ENCODE measurements at regions not wholly inside any gene's neighbourhood (a gene's known extent, or its start where the extent isn't known, plus 50 kb on each side); places are given as distances from the start of the nearest gene placed in this dataset.
"Not testable (repeated sequence)": the region's sequence is repeated elsewhere in the genome, so short reads cannot be mapped to it uniquely, and the experiment has no call there.

GRCh38 chr6:57974653-57975052 is 657.2 kb downstream of the PRIM2 start:
- CTCF ChIA-PET = no interaction called here
- Histone ChIP-seq H3K9me3 (ENCODE audit: control insufficient read depth, insufficient read depth, low read depth, low read length) (no peaks in the 10 kb centered on the region), H3K27me3 (ENCODE audit: control insufficient read depth, insufficient read depth, low read length) (no peaks in the 10 kb centered on the region), H3K4me3 (ENCODE audit: low read depth in 2 of 2, low read length in 2 of 2) (no peak overlapping the region), H3K4me1 (ENCODE audit: control insufficient read depth, insufficient read depth, low read length) (no peaks in the 10 kb centered on the region), H3K27ac (ENCODE audit: low read length) (no peak overlapping the region), H3K36me3 (ENCODE audit: control insufficient read depth, insufficient read depth, low read length) (no peaks in the 10 kb centered on the region)
- intact Hi-C loops (cut with micrococcal nuclease; ENCODE audit: unreplicated experiment) (no loop called here), in situ Hi-C loops (cut with HindIII; ENCODE audit: low pct_unique_long_range_greater_than_20kb, low sequenced_read_pairs) (no loop called here)
- no peak for ATAC-seq
- no TSS peak for BruUV-seq (replicated peaks)
- POLR2A ChIA-PET = no interaction called here
- no peak for DNase-seq (ENCODE audit: low read depth, low spot score)
- TF ChIP-seq POLR2AphosphoS5 (IDR thresholded peaks at IDR 0.05; ENCODE audit: low read depth, low read length) = no peak

- H3K27ac ChIP-seq (ENCODE audit: low read length); CTCF ChIA-PET; in situ Hi-C loops (cut with HindIII; ENCODE audit: low pct_unique_long_range_greater_than_20kb, low sequenced_read_pairs); H3K27me3 ChIP-seq (ENCODE audit: control insufficient read depth, insufficient read depth, low read length); H3K36me3 ChIP-seq (ENCODE audit: control insufficient read depth, insufficient read depth, low read length); H3K9me3 ChIP-seq (ENCODE audit: control insufficient read depth, insufficient read depth, low read depth, low read length); DNase-seq (ENCODE audit: low read depth, low spot score); H3K4me1 ChIP-seq (ENCODE audit: control insufficient read depth, insufficient read depth, low read length); POLR2A ChIA-PET; BruUV-seq (replicated peaks); ATAC-seq; H3K4me3 ChIP-seq (ENCODE audit: low read depth in 2 of 2, low read length in 2 of 2); intact Hi-C loops (cut with micrococcal nuclease; ENCODE audit: unreplicated experiment): not testable (repeated sequence)
Measured at GRCh38 chr6:57975127-57975526, 657.7 kb downstream of the PRIM2 start.

- H3K4me1 ChIP-seq (ENCODE audit: control insufficient read depth, insufficient read depth, low read length); intact Hi-C loops (cut with micrococcal nuclease; ENCODE audit: unreplicated experiment); DNase-seq (ENCODE audit: low read depth, low spot score); BruUV-seq (replicated peaks); H3K36me3 ChIP-seq (ENCODE audit: control insufficient read depth, insufficient read depth, low read length); POLR2A ChIA-PET; CTCF ChIA-PET; ATAC-seq; H3K27ac ChIP-seq (ENCODE audit: low read length); H3K4me3 ChIP-seq (ENCODE audit: low read depth in 2 of 2, low read length in 2 of 2); H3K27me3 ChIP-seq (ENCODE audit: control insufficient read depth, insufficient read depth, low read length); H3K9me3 ChIP-seq (ENCODE audit: control insufficient read depth, insufficient read depth, low read depth, low read length); in situ Hi-C loops (cut with HindIII; ENCODE audit: low pct_unique_long_range_greater_than_20kb, low sequenced_read_pairs): not testable (repeated sequence)
Measured at GRCh38 chr6:57976371-57976770, 658.9 kb downstream of the PRIM2 start.

DNA sequence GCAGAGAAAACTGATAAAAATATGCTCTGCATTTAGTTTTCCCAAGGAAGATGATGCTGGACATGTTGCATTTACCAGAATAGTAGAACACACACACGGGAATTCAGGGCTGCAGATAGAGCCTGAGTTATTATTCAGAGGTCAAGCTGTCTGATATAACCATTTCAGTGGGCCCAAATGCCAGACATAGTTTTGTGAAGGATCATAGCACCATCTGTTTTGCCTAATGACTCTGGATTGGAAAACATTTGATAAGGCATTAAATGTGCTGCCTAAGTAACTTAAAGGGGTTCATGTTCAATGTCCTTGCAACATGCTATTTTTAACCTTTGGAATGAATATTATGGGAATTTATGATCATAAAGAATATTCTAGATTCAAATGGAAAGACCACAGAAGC is 666.2 kb downstream of the PRIM2 start:
- ATAC-seq; H3K9me3 ChIP-seq (ENCODE audit: control insufficient read depth, insufficient read depth, low read depth, low read length); in situ Hi-C loops (cut with HindIII; ENCODE audit: low pct_unique_long_range_greater_than_20kb, low sequenced_read_pairs); DNase-seq (ENCODE audit: low read depth, low spot score); H3K27ac ChIP-seq (ENCODE audit: low read length); POLR2A ChIA-PET; BruUV-seq (replicated peaks); CTCF ChIA-PET; intact Hi-C loops (cut with micrococcal nuclease; ENCODE audit: unreplicated experiment); H3K4me3 ChIP-seq (ENCODE audit: low read depth in 2 of 2, low read length in 2 of 2); H3K36me3 ChIP-seq (ENCODE audit: control insufficient read depth, insufficient read depth, low read length); H3K4me1 ChIP-seq (ENCODE audit: control insufficient read depth, insufficient read depth, low read length); H3K27me3 ChIP-seq (ENCODE audit: control insufficient read depth, insufficient read depth, low read length): not testable (repeated sequence)

GRCh38 chr6:57984575-57984974 is 667.1 kb downstream of the PRIM2 start:
- H3K36me3 ChIP-seq (ENCODE audit: control insufficient read depth, insufficient read depth, low read length); H3K4me3 ChIP-seq (ENCODE audit: low read depth in 2 of 2, low read length in 2 of 2); H3K27me3 ChIP-seq (ENCODE audit: control insufficient read depth, insufficient read depth, low read length); H3K27ac ChIP-seq (ENCODE audit: low read length); H3K9me3 ChIP-seq (ENCODE audit: control insufficient read depth, insufficient read depth, low read depth, low read length); in situ Hi-C loops (cut with HindIII; ENCODE audit: low pct_unique_long_range_greater_than_20kb, low sequenced_read_pairs); DNase-seq (ENCODE audit: low read depth, low spot score); POLR2A ChIA-PET; ATAC-seq; BruUV-seq (replicated peaks); intact Hi-C loops (cut with micrococcal nuclease; ENCODE audit: unreplicated experiment); H3K4me1 ChIP-seq (ENCODE audit: control insufficient read depth, insufficient read depth, low read length); CTCF ChIA-PET: not testable (repeated sequence)

DNA sequence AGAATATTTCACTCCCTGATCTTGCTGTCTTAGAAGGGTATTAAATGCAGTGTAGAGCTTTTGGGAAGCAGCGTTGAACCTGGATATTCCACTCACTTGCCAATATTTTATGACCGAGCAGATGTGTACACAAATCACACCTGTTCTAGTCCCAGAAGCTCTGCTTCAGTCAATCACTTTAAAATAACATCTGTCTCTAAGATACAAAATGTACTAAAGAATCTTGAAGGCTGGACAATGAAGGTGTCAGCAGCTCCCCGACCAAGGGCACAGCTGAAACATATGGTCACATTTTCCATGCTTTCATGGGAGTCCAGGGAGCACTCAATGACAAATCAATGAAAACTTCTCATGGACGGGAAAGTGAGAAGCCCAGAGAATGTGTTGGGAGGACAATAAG is 668.3 kb downstream of the PRIM2 start:
- CTCF ChIA-PET; H3K9me3 ChIP-seq (ENCODE audit: control insufficient read depth, insufficient read depth, low read depth, low read length); H3K4me3 ChIP-seq (ENCODE audit: low read depth in 2 of 2, low read length in 2 of 2); intact Hi-C loops (cut with micrococcal nuclease; ENCODE audit: unreplicated experiment); DNase-seq (ENCODE audit: low read depth, low spot score); BruUV-seq (replicated peaks); in situ Hi-C loops (cut with HindIII; ENCODE audit: low pct_unique_long_range_greater_than_20kb, low sequenced_read_pairs); ATAC-seq; H3K4me1 ChIP-seq (ENCODE audit: control insufficient read depth, insufficient read depth, low read length); H3K27ac ChIP-seq (ENCODE audit: low read length); H3K27me3 ChIP-seq (ENCODE audit: control insufficient read depth, insufficient read depth, low read length); H3K36me3 ChIP-seq (ENCODE audit: control insufficient read depth, insufficient read depth, low read length); POLR2A ChIA-PET: not testable (repeated sequence)

DNA sequence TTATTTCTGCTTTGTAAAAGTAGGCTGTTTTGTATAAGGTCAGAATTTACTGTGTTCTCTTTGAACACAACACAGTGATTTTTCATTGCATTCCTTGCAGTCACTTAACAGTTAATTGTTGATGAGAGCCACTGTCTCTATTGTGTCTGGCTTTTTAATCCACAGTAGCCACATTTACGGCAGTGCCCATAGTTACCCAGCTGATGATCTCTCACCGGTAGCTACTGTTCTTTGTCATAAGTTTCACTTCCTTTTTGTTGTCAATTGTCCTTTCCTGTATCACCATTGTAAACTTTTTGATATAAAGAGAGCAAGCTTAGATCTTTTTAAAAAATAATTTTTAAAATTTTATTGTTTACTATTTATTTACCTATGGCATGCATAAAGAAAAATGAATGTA is 669.2 kb downstream of the PRIM2 start:
- H3K9me3 ChIP-seq (ENCODE audit: control insufficient read depth, insufficient read depth, low read depth, low read length); ATAC-seq; H3K36me3 ChIP-seq (ENCODE audit: control insufficient read depth, insufficient read depth, low read length); H3K4me1 ChIP-seq (ENCODE audit: control insufficient read depth, insufficient read depth, low read length); in situ Hi-C loops (cut with HindIII; ENCODE audit: low pct_unique_long_range_greater_than_20kb, low sequenced_read_pairs); intact Hi-C loops (cut with micrococcal nuclease; ENCODE audit: unreplicated experiment); CTCF ChIA-PET; H3K4me3 ChIP-seq (ENCODE audit: low read depth in 2 of 2, low read length in 2 of 2); POLR2A ChIA-PET; BruUV-seq (replicated peaks); H3K27ac ChIP-seq (ENCODE audit: low read length); H3K27me3 ChIP-seq (ENCODE audit: control insufficient read depth, insufficient read depth, low read length); DNase-seq (ENCODE audit: low read depth, low spot score): not testable (repeated sequence)

DNA sequence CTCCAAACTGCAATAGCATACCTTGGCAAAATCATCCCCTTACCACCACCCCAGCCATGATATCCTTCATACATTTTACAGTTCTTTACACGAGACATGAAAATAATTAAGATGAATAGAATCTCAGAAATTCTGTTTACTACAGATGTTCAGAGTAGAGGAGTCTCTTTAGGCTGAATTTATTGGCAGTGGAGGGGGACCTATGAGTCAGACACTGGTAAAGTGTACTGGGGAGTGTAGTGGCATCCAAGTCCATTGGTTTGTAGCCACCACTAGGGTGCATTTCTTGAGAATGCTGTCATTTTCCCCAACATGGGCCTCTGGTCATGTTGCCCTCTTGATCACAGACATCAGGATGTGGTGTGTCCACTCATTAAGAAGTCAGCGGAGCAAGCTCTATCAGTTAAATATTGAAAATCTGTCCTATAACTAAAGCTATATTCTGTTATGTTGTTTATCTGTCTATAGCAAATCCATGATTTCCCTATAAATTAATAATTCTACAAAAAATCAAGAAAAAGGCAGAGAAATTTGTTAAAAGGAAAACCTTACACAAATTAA is 672.2 kb downstream of the PRIM2 start:
- H3K27ac ChIP-seq (ENCODE audit: low read length); DNase-seq (ENCODE audit: low read depth, low spot score); BruUV-seq (replicated peaks); intact Hi-C loops (cut with micrococcal nuclease; ENCODE audit: unreplicated experiment); H3K4me3 ChIP-seq (ENCODE audit: low read depth in 2 of 2, low read length in 2 of 2); H3K27me3 ChIP-seq (ENCODE audit: control insufficient read depth, insufficient read depth, low read length); CTCF ChIA-PET; H3K36me3 ChIP-seq (ENCODE audit: control insufficient read depth, insufficient read depth, low read length); H3K9me3 ChIP-seq (ENCODE audit: control insufficient read depth, insufficient read depth, low read depth, low read length); POLR2A ChIA-PET; ATAC-seq; in situ Hi-C loops (cut with HindIII; ENCODE audit: low pct_unique_long_range_greater_than_20kb, low sequenced_read_pairs); H3K4me1 ChIP-seq (ENCODE audit: control insufficient read depth, insufficient read depth, low read length): not testable (repeated sequence)

Data from Panc1 (cell line).